ENCODE measurements at regions not wholly inside any gene's neighbourhood (a gene's known extent, or its start where the extent isn't known, plus 50 kb on each side); places are given as distances from the start of the nearest gene placed in this dataset.

GRCh38 chr3:178028933-178029332, 507.3 kb upstream of the KCNMB2 start:
- H3K9me3 ChIP-seq (ENCODE audit: low read length), result no peaks in the 10 kb centered on the region
- H4K20me1 ChIP-seq (ENCODE audit: insufficient read depth), result no peaks in the 10 kb centered on the region
- H3K4me3 ChIP-seq (ENCODE audit: low read length), result no peak overlapping the region
- H3K9ac ChIP-seq (ENCODE audit: low read length), result no peak overlapping the region
- H3K27ac ChIP-seq (ENCODE audit: low read length), result no peak overlapping the region
- TF ChIP-seq TAF1 (IDR thresholded peaks at IDR 0.05; ENCODE audit: low read depth) (no peak), EP300 (conservative IDR thresholded peaks at IDR 0.05; ENCODE audit: poor library complexity, severe bottlenecking) (no peak), RAD21 (conservative IDR thresholded peaks at IDR 0.05) (no peak), POLR2AphosphoS5 (IDR thresholded peaks at IDR 0.05) (no peak), EZH2 (IDR thresholded peaks at IDR 0.05; ENCODE audit: borderline replicate concordance, insufficient read depth, low read length, poor library complexity, severe bottlenecking) (no peak)
- H3K27me3 ChIP-seq (ENCODE audit: insufficient read depth, low read depth, low read length), result no peaks in the 10 kb centered on the region
- no peaks in the 10 kb centered on the region for H3F3A ChIP-seq (ENCODE audit: insufficient read depth, low read length, poor library complexity, severe bottlenecking)
- no peak overlapping the region for H2AFZ ChIP-seq (ENCODE audit: low read depth, low read length)
- H3K79me2 ChIP-seq (replicated peaks; ENCODE audit: insufficient read depth, low read length), result no peaks in the 10 kb centered on the region
- H3K36me3 ChIP-seq (ENCODE audit: insufficient read depth, low read length), result no peaks in the 10 kb centered on the region
- H3K4me2 ChIP-seq (ENCODE audit: low read length), result no peak overlapping the region
- no peaks in the 10 kb centered on the region for H3K9me2 ChIP-seq (ENCODE audit: insufficient read depth, low read length)

- Histone ChIP-seq H3K36me3 (ENCODE audit: insufficient read depth, low read length) (no peaks in the 10 kb centered on the region), H3K79me2 (replicated peaks; ENCODE audit: insufficient read depth, low read length) (no peaks in the 10 kb centered on the region), H3K27me3 (ENCODE audit: insufficient read depth, low read depth, low read length) (no peaks in the 10 kb centered on the region), H3F3A (ENCODE audit: insufficient read depth, low read length, poor library complexity, severe bottlenecking) (no peaks in the 10 kb centered on the region), H3K9ac (ENCODE audit: low read length) (no peak overlapping the region), H4K20me1 (ENCODE audit: insufficient read depth) (no peaks in the 10 kb centered on the region), H3K9me2 (ENCODE audit: insufficient read depth, low read length) (no peaks in the 10 kb centered on the region), H2AFZ (ENCODE audit: low read depth, low read length) (no peak overlapping the region), H3K27ac (ENCODE audit: low read length) (no peak overlapping the region), H3K9me3 (ENCODE audit: low read length) (no peaks in the 10 kb centered on the region), H3K4me3 (ENCODE audit: low read length) (no peak overlapping the region), H3K4me2 (ENCODE audit: low read length) (no peak overlapping the region)
- TF ChIP-seq SMC3 (conservative IDR thresholded peaks at IDR 0.05; ENCODE audit: poor library complexity) (no peak), EP300 (conservative IDR thresholded peaks at IDR 0.05; ENCODE audit: poor library complexity, severe bottlenecking) (no peak)
Measured at GRCh38 chr3:178036451-178037144, 499.6 kb upstream of the KCNMB2 start.

GRCh38 chr3:178041931-178042330, 494.3 kb upstream of the KCNMB2 start:
- H3K4me2 ChIP-seq (ENCODE audit: low read length), result no peak overlapping the region
- no peaks in the 10 kb centered on the region for H3K36me3 ChIP-seq (ENCODE audit: insufficient read depth, low read length)
- no peaks in the 10 kb centered on the region for H3K9me3 ChIP-seq (ENCODE audit: low read length)
- H3F3A ChIP-seq (ENCODE audit: insufficient read depth, low read length, poor library complexity, severe bottlenecking), result no peaks in the 10 kb centered on the region
- H2AFZ ChIP-seq (ENCODE audit: low read depth, low read length), result no peak overlapping the region
- H3K27ac ChIP-seq (ENCODE audit: low read length), result no peak overlapping the region
- H3K27me3 ChIP-seq (ENCODE audit: insufficient read depth, low read depth, low read length), result no peaks in the 10 kb centered on the region
- no peaks in the 10 kb centered on the region for H4K20me1 ChIP-seq (ENCODE audit: insufficient read depth)
- H3K9me2 ChIP-seq (ENCODE audit: insufficient read depth, low read length), result no peaks in the 10 kb centered on the region
- H3K4me3 ChIP-seq (ENCODE audit: low read length), result no peak overlapping the region
- H3K9ac ChIP-seq (ENCODE audit: low read length), result no peak overlapping the region
- no peak for TF ChIP-seq EZH2 (IDR thresholded peaks at IDR 0.05; ENCODE audit: borderline replicate concordance, insufficient read depth, low read length, poor library complexity, severe bottlenecking)
- no peak for TF ChIP-seq POLR2AphosphoS5 (IDR thresholded peaks at IDR 0.05)
- TF ChIP-seq CTCF (IDR thresholded peaks at IDR 0.05; ENCODE audit: poor library complexity, severe bottlenecking), result no peak
- TF ChIP-seq TAF1 (IDR thresholded peaks at IDR 0.05; ENCODE audit: low read depth), result no peak
- TF ChIP-seq RAD21 (conservative IDR thresholded peaks at IDR 0.05), result no peak
- TF ChIP-seq SMC3 (conservative IDR thresholded peaks at IDR 0.05; ENCODE audit: poor library complexity), result no peak
- H3K79me2 ChIP-seq (replicated peaks; ENCODE audit: insufficient read depth, low read length), result no peaks in the 10 kb centered on the region

All from neural cell (in vitro differentiated cells).